ENCODE measurements at regions not wholly inside any gene's neighbourhood (a gene's known extent, or its start where the extent isn't known, plus 50 kb on each side); places are given as distances from the start of the nearest gene placed in this dataset.

DNA sequence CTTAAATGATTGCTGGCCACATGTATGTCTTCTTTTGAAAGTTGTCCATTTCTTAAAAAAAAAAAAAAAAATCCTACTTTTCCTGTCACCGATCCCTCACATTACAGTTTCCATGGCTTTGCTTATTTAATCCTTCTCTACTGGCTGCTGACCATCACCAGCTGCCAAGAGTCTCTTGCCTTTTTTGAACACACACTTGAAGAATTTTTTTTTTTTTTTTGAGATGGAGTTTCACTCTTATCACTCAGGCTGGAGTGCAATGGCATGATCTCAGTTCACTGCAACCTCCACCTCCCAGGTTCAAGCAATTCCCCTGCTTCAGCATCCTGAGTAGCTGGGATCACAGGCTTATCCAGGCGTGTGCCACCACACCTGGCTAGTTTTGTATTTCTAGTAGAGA is 134.0 kb downstream of the ANXA5 start:
- Histone ChIP-seq H3K27me3 (ENCODE audit: control insufficient read depth in 1 of 2, insufficient read depth in 2 of 2, low read length in 2 of 2) (no peaks in the 10 kb centered on the region), H3K36me3 (replicated peaks in 1 of 2; ENCODE audit: control insufficient read depth in 1 of 2, insufficient read depth in 2 of 2, low read length in 2 of 2) (no peaks in the 10 kb centered on the region), H4K20me1 (ENCODE audit: insufficient read depth, low read length) (no peaks in the 10 kb centered on the region), H3K4me2 (ENCODE audit: low read depth, low read length) (no peak overlapping the region), H3K79me2 (ENCODE audit: insufficient read depth, low read length) (no peaks in the 10 kb centered on the region), H3K4me1 (ENCODE audit: insufficient read depth, low read length) (no peaks in the 10 kb centered on the region), H3K9me3 (ENCODE audit: low read length) (no peaks in the 10 kb centered on the region), H2AFZ (ENCODE audit: low read length) (no peak overlapping the region), H3K9ac (ENCODE audit: insufficient read depth, low read depth, low read length) (no peak overlapping the region), H3K4me3 (replicated peaks in 1 of 3; ENCODE audit: insufficient read depth in 1 of 3, low read depth in 2 of 3, low read length in 3 of 3) (no peak overlapping the region), H3K27ac (ENCODE audit: extremely low read length, insufficient read depth, low read length) (no peak overlapping the region)
- WGBS (ENCODE audit: low lambda C conversion rate), result 23% methylated on average over 2 of the region's 2 CpGs
- FAIRE-seq (no peak), ATAC-seq (no peak), DNase-seq (ENCODE audit: low spot score) (no peak)
- no TSS peak for BruUV-seq (replicated peaks)
- TF ChIP-seq BRCA1 (CRISPR knock-in tag; IDR thresholded peaks at IDR 0.05) (no peak), ZBTB42 (CRISPR knock-in tag; IDR thresholded peaks at IDR 0.05) (no peak), ZNF761 (CRISPR knock-in tag; conservative IDR thresholded peaks at IDR 0.05) (no peak), SOX13 (IDR thresholded peaks at IDR 0.05) (no peak), SOX13 (CRISPR knock-in tag; conservative IDR thresholded peaks at IDR 0.05 in 1 of 2, IDR thresholded peaks at IDR 0.05 in 1 of 2) (no peak)
- ChIA-PET POLR2A (no interaction called here), CTCF (ENCODE audit: low intra/inter-chr PET ratio, low total read pairs) (no interaction called here)
- in situ Hi-C loops (cut with HindIII; ENCODE audit: extremely low pct_ligation_motif_present, low pct_unique_long_range_greater_than_20kb), result no loop called here
- intact Hi-C loops (cut with micrococcal nuclease; ENCODE audit: unreplicated experiment), result no loop called here

DNA sequence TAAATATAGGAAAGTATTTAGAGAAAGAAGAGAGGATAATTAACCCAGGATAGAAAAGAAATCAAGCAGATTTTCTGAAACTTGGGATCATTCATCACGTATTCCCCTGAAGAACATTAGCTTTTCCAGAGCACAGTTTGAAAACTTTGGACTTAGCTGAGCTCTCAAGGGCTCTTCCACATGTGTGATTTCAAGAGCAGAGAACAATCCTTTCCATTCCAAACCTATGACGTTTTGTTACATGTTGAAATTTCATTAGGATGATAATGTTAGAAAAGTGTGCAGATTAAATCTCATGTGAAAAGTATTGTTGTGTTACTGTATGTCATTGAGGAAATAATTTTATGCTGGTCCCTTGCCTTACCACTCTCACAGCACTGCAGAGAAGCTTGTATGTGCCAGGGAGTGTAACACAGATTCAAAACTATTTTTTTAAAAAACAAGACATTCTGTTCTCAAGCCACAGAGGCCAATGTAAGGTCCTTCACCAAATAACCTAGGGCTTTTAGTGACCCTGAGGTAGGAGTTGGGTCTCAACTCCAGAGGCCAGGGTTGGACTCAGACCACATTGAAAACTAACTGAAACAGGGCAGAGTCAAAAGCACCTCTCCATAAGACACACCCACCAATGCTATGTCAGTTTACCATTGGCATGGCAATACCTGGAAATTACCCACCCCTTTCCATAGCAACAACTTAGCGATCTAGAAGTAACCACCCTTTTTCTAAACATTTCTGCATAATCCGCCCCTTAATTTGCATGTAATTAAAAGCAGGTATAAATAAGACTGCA is 141.3 kb downstream of the ANXA5 start:
- DNase-seq (ENCODE audit: low spot score) (no peak), ATAC-seq (no peak), FAIRE-seq (no peak)
- intact Hi-C loops (cut with micrococcal nuclease; ENCODE audit: unreplicated experiment), result no loop called here
- WGBS (ENCODE audit: low lambda C conversion rate), result 0% methylated on average over 4 of the region's 4 CpGs
- CTCF ChIA-PET (ENCODE audit: low intra/inter-chr PET ratio, low total read pairs), result no interaction called here
- BruUV-seq (replicated peaks), result no TSS peak
- no peaks in the 10 kb centered on the region for H3K36me3 ChIP-seq (replicated peaks in 1 of 2; ENCODE audit: control insufficient read depth in 1 of 2, insufficient read depth in 2 of 2, low read length in 2 of 2)
- H3K4me1 ChIP-seq (ENCODE audit: insufficient read depth, low read length), result no peaks in the 10 kb centered on the region
- H3K27ac ChIP-seq (ENCODE audit: extremely low read length, insufficient read depth, low read length), result no peak overlapping the region
- no peak overlapping the region for H3K9ac ChIP-seq (ENCODE audit: insufficient read depth, low read depth, low read length)
- H3K4me3 ChIP-seq (replicated peaks in 1 of 3; ENCODE audit: insufficient read depth in 1 of 3, low read depth in 2 of 3, low read length in 3 of 3), result no peak overlapping the region
- no peak overlapping the region for H2AFZ ChIP-seq (ENCODE audit: low read length)
- no peaks in the 10 kb centered on the region for H3K9me3 ChIP-seq (ENCODE audit: low read length)
- H4K20me1 ChIP-seq (ENCODE audit: insufficient read depth, low read length), result no peaks in the 10 kb centered on the region
- H3K4me2 ChIP-seq (ENCODE audit: low read depth, low read length), result no peak overlapping the region
- POLR2A ChIA-PET, result no interaction called here
- H3K27me3 ChIP-seq (ENCODE audit: control insufficient read depth in 1 of 2, insufficient read depth in 2 of 2, low read length in 2 of 2), result no peaks in the 10 kb centered on the region
- in situ Hi-C loops (cut with HindIII; ENCODE audit: extremely low pct_ligation_motif_present, low pct_unique_long_range_greater_than_20kb), result no loop called here
- H3K79me2 ChIP-seq (ENCODE audit: insufficient read depth, low read length), result no peaks in the 10 kb centered on the region
- TF ChIP-seq GFI1 (CRISPR knock-in tag; IDR thresholded peaks at IDR 0.05; ENCODE audit: borderline replicate concordance) (no peak), SMARCC2 (IDR thresholded peaks at IDR 0.05) (no peak), IRF2 (CRISPR knock-in tag; IDR thresholded peaks at IDR 0.05) (no peak), ZNF296 (CRISPR knock-in tag; conservative IDR thresholded peaks at IDR 0.05) (no peak), SCMH1 (CRISPR knock-in tag; IDR thresholded peaks at IDR 0.05; ENCODE audit: borderline replicate concordance) (no peak), ZNF101 (CRISPR knock-in tag; IDR thresholded peaks at IDR 0.05; ENCODE audit: borderline replicate concordance, low read depth) (no peak)
- TF ChIP-seq, protein P1, sequence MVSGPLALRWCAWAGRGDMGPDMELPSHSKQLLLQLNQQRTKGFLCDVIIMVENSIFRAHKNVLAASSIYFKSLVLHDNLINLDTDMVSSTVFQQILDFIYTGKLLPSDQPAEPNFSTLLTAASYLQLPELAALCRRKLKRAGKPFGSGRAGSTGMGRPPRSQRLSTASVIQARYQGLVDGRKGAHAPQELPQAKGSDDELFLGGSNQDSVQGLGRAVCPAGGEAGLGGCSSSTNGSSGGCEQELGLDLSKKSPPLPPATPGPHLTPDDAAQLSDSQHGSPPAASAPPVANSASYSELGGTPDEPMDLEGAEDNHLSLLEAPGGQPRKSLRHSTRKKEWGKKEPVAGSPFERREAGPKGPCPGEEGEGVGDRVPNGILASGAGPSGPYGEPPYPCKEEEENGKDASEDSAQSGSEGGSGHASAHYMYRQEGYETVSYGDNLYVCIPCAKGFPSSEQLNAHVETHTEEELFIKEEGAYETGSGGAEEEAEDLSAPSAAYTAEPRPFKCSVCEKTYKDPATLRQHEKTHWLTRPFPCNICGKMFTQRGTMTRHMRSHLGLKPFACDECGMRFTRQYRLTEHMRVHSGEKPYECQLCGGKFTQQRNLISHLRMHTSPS (CRISPR knock-in tag; IDR thresholded peaks at IDR 0.05; ENCODE audit: low read depth), result no peak
- TF ChIP-seq, protein P2, sequence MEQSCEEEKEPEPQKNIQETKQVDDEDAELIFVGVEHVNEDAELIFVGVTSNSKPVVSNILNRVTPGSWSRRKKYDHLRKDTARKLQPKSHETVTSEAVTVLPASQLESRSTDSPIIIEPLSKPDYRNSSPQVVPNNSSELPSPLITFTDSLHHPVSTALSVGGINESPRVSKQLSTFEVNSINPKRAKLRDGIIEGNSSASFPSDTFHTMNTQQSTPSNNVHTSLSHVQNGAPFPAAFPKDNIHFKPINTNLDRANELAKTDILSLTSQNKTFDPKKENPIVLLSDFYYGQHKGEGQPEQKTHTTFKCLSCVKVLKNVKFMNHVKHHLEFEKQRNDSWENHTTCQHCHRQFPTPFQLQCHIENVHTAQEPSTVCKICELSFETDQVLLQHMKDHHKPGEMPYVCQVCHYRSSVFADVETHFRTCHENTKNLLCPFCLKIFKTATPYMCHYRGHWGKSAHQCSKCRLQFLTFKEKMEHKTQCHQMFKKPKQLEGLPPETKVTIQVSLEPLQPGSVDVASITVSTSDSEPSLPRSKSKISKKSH (CRISPR knock-in tag; IDR thresholded peaks at IDR 0.05; ENCODE audit: borderline replicate concordance), result no peak
- TF ChIP-seq, protein P3, sequence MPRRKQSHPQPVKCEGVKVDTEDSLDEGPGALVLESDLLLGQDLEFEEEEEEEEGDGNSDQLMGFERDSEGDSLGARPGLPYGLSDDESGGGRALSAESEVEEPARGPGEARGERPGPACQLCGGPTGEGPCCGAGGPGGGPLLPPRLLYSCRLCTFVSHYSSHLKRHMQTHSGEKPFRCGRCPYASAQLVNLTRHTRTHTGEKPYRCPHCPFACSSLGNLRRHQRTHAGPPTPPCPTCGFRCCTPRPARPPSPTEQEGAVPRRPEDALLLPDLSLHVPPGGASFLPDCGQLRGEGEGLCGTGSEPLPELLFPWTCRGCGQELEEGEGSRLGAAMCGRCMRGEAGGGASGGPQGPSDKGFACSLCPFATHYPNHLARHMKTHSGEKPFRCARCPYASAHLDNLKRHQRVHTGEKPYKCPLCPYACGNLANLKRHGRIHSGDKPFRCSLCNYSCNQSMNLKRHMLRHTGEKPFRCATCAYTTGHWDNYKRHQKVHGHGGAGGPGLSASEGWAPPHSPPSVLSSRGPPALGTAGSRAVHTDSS (CRISPR knock-in tag; conservative IDR thresholded peaks at IDR 0.05), result no peak
